Suprapubic skin (tissue), 3 donors: ENCODE measurements at regions not wholly inside any gene's neighbourhood (a gene's known extent, or its start where the extent isn't known, plus 50 kb on each side); places are given as distances from the start of the nearest gene placed in this dataset.

Experiments
- POLR2A ChIP-seq, 2 donors: fragments of 450-650 bp; IDR thresholded peaks; one replicate each; pipeline ENCODE4 v1.6.1; 2017; ENCODE audit warnings: antibody characterized with exemption in 2 of 2, mild to moderate bottlenecking in 2 of 2, moderate library complexity in 2 of 2
- TF ChIP-seq, protein P1 (sequence below), 2 donors: fragments of 200-600 bp in 1 of 2; fragments of 450-650 bp in 1 of 2; sonication (generic) in 1 of 2; IDR thresholded peaks; one replicate each; pipeline ENCODE4 v1.5.1; 2016 to 2019; ENCODE audit warnings: antibody characterized with exemption in 2 of 2, mild to moderate bottlenecking in 1 of 2, moderate library complexity in 1 of 2

DNA sequence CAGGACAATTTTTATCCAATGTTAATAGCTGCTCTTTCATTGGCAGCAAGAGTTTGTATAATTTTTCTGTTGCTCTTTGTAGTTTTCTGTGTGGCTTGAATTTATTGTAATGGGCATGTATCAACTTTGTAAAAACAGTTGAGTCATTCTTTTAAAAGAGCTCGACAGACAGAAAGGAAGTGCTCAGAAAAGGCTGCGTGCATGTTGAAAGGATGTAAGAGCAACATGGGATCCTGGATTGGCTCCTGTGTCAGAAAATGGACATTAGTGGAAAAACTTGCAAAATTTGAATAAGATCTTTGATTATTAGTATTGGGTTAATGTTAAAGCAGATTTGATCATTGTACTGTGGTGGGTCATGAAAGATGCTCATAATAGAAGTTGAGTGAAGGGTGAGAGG lies 93.3 kb upstream of the CDC42EP3 start:
- TF ChIP-seq, protein P1, sequence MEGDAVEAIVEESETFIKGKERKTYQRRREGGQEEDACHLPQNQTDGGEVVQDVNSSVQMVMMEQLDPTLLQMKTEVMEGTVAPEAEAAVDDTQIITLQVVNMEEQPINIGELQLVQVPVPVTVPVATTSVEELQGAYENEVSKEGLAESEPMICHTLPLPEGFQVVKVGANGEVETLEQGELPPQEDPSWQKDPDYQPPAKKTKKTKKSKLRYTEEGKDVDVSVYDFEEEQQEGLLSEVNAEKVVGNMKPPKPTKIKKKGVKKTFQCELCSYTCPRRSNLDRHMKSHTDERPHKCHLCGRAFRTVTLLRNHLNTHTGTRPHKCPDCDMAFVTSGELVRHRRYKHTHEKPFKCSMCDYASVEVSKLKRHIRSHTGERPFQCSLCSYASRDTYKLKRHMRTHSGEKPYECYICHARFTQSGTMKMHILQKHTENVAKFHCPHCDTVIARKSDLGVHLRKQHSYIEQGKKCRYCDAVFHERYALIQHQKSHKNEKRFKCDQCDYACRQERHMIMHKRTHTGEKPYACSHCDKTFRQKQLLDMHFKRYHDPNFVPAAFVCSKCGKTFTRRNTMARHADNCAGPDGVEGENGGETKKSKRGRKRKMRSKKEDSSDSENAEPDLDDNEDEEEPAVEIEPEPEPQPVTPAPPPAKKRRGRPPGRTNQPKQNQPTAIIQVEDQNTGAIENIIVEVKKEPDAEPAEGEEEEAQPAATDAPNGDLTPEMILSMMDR (IDR thresholded peaks at IDR 0.05): no peak
- TF ChIP-seq POLR2A (IDR thresholded peaks at IDR 0.05): no peak
